Activated CD4-positive, alpha-beta T cell treated with anti-CD3 and anti-CD28 coated beads, Interleukin-2, amount 10 ng/mL, durations not matched to agents 24 days and 14 days (primary cell): ENCODE measurements at regions not wholly inside any gene's neighbourhood (a gene's known extent, or its start where the extent isn't known, plus 50 kb on each side); places are given as distances from the start of the nearest gene placed in this dataset.

Experiments used
- DNase-seq: peaks from one replicate; pipeline ENCODE4 v3.0.0; 2022
- H3K27ac Mint-ChIP-seq: one replicate; pipeline ENCODE4 v1.8.0; 2022; ENCODE audit warnings: mild to moderate bottlenecking, mixed read lengths
- H3K27me3 Mint-ChIP-seq: one replicate; pipeline ENCODE4 v1.8.0; 2022; ENCODE audit warnings: mixed read lengths
- H3K36me3 Mint-ChIP-seq: one replicate; pipeline ENCODE4 v1.8.0; 2022; ENCODE audit warnings: low read depth, mild to moderate bottlenecking, mixed read lengths
- H3K4me1 Mint-ChIP-seq: one replicate; pipeline ENCODE4 v1.8.0; 2021; ENCODE audit warnings: mixed read lengths
- H3K4me3 Mint-ChIP-seq: one replicate; pipeline ENCODE4 v1.8.0; 2022; ENCODE audit warnings: mild to moderate bottlenecking, moderate library complexity, mixed read lengths
- H3K9me3 Mint-ChIP-seq: one replicate; pipeline ENCODE4 v1.8.0; 2021; ENCODE audit warnings: mixed read lengths
- intact Hi-C: fragments of 100-400 bp; cut with micrococcal nuclease; formaldehyde crosslinking; loops from one replicate; pipeline ENCODE4 v1.15.1; 2023

DNA sequence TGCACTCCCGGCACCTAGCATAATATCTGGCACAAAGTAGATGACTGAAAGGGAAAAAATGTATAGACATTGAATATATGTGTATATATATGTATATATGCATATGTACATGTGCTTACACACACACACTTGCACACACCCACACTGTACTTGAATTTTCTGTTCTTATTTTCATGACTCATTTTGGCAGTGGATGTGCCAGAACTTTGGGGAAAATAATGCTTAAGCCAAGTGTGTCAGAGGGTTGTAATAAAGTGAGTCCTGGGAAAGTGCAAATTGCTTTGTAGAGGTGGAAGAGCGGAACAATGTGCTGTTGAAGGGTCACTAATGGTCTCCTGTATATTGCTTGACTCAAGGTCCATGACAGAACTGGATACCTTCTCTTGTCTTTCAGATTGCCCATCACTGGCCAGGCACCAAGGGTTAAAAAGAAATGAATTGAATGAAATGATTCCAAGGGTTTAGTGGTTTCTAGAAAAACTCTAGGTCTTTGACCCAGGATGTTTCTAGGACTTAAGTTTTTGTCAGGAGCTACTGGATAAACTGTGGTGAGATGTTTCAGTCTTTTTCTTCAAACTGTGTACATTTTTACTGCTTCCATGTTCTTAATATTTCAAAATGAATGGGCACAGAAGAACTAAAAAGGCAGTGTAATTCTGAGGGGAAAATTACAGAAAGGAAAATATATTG, 129.9 kb upstream of the MOCS2 start:
- intact Hi-C loops: no loop called here
- Mint-ChIP-seq H3K36me3 (no peaks in the 10 kb centered on the region), H3K9me3 (no peaks in the 10 kb centered on the region), H3K27ac (no peak overlapping the region), H3K27me3 (peaks cover 5% of the 10 kb centered on the region), H3K4me1 (no peaks in the 10 kb centered on the region), H3K4me3 (no peak overlapping the region)
- DNase-seq: no peak

DNA sequence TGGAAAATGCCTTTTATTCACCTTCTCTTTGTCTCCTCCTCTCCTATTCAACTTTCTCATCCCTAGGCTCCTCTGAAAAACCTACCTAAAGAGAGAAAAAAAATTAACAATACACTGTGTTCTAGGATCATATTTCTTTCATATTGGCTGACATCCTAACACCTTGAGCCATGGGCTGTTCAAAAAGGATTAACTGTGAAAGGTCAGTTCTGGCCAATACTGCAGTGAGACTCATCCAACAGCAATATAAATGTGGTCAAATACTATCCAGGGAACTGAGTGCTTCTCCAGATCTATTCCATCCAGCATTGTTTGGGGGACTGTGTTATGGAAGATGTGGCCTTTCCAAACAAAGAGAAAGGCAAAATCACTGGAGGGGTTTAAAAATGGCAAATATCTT, 131.1 kb upstream of the MOCS2 start:
- Mint-ChIP-seq H3K27ac (no peak overlapping the region), H3K4me3 (no peak overlapping the region), H3K27me3 (peaks cover 5% of the 10 kb centered on the region), H3K36me3 (no peaks in the 10 kb centered on the region), H3K4me1 (no peaks in the 10 kb centered on the region), H3K9me3 (no peaks in the 10 kb centered on the region)
- intact Hi-C loops: no loop called here
- DNase-seq: no peak

DNA sequence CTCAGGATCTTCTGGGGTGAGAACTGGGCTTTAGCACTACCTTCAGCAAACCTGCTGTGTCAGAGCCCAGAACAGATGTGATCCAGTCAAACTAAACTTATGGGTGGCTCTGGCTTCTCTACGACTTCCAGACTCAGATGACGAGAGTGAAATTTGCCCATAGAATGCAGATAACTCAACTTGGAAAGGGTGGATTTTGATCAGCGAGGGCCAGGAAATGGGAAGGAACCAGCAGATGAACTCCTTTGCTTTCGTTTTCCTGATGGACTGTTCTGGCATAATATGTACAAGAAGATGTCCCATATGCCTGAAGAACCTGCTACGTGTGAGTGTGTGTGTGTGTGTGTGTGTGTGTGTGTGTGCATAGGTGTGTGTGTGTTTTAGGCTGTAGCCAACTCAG, 132.0 kb upstream of the MOCS2 start:
- DNase-seq: no peak
- intact Hi-C loops: no loop called here
- Mint-ChIP-seq H3K4me1 (no peaks in the 10 kb centered on the region), H3K4me3 (no peak overlapping the region), H3K27me3 (peaks cover 7% of the 10 kb centered on the region), H3K36me3 (no peaks in the 10 kb centered on the region), H3K27ac (no peak overlapping the region), H3K9me3 (no peaks in the 10 kb centered on the region)

DNA sequence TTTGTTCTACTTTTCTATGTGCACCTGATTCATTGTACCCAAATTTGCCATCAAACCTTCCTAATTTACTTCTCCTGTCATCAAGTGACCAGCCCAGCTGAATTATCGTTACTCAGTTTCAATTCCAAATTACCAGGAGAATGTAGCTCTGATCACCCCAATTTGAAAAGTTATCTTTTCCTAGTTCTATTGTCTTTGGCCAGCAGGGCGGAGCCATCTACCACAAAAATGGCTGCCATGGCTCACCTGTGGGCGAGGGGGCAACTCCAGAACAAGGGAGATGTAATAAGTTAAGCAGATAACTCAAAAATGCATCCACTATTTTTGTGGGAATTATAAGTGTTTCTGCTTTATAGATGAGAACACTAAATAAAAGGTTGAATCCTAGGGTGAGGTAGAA, 133.8 kb upstream of the MOCS2 start:
- Mint-ChIP-seq H3K4me3 (no peak overlapping the region), H3K4me1 (no peaks in the 10 kb centered on the region), H3K9me3 (no peaks in the 10 kb centered on the region), H3K36me3 (no peaks in the 10 kb centered on the region), H3K27ac (no peak overlapping the region), H3K27me3 (peaks cover 9% of the 10 kb centered on the region)
- intact Hi-C loops: no loop called here
- DNase-seq: no peak

DNA sequence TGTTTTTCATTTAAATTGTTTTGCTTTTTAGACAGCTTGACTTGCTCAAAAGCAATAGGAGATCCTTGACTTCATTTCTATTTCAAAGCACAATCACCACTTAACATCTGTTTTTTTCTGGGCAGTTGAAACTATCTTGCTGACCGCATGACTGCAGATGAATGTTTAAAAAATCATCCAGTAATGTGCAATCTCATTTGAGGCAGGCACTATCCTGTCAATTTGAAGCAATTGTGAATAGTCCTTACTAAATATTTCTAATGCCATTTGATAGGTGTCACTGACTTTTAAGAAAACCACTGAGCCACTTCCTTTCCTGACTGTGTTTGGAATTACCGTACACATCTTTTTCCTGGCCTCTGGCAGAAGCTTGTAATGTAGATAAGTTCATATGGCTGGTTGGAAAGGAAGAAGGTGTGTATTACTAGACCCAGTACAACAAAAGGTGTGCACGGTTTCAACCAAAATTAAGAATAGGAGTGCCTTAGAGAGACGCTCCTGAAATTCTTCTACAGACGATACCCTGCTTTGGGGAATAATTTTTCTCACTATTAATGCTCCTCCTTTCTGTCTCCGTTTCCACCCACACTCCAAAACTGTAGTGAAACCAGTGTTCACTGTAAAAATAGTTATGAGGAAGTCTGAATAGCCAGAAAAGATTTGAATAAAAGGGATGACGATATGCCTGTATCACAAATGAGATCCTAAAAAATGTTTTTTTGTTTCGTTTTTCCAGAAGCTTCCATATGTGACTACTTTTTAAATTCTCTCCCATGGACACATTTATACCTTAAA, 136.7 kb upstream of the MOCS2 start:
- Mint-ChIP-seq H3K4me3 (no peak overlapping the region), H3K27me3 (peaks cover 5% of the 10 kb centered on the region), H3K9me3 (no peaks in the 10 kb centered on the region), H3K36me3 (no peaks in the 10 kb centered on the region), H3K4me1 (no peaks in the 10 kb centered on the region), H3K27ac (no peak overlapping the region)
- no peak for DNase-seq
- intact Hi-C loops: no loop called here

- Mint-ChIP-seq H3K36me3 (no peaks in the 10 kb centered on the region), H3K9me3 (no peaks in the 10 kb centered on the region), H3K27me3 (peaks cover 5% of the 10 kb centered on the region), H3K4me3 (no peak overlapping the region), H3K27ac (no peak overlapping the region), H3K4me1 (peaks cover 5% of the 10 kb centered on the region)
- no peak for DNase-seq
- intact Hi-C loops: no loop called here
Measured at GRCh38 chr5:53249529-53250200, 140.1 kb upstream of the MOCS2 start.

GRCh38 chr5:53250201-53250550, 140.6 kb upstream of the MOCS2 start:
- intact Hi-C loops: no loop called here
- Mint-ChIP-seq H3K4me3 (no peak overlapping the region), H3K27me3 (peaks cover 5% of the 10 kb centered on the region), H3K27ac (no peak overlapping the region), H3K4me1 (peaks cover 5% of the 10 kb centered on the region), H3K36me3 (no peaks in the 10 kb centered on the region), H3K9me3 (no peaks in the 10 kb centered on the region)
- DNase-seq: no peak

GRCh38 chr5:53253421-53253871, 143.9 kb upstream of the MOCS2 start:
- Mint-ChIP-seq H3K4me1 (peaks cover 5% of the 10 kb centered on the region), H3K27ac (no peak overlapping the region), H3K9me3 (no peaks in the 10 kb centered on the region), H3K4me3 (no peak overlapping the region), H3K27me3 (peaks cover 6% of the 10 kb centered on the region), H3K36me3 (no peaks in the 10 kb centered on the region)
- no peak for DNase-seq
- intact Hi-C loops: no loop called here

- no peaks in the 10 kb centered on the region for H3K36me3 Mint-ChIP-seq
- H3K4me1 Mint-ChIP-seq: peaks cover 5% of the 10 kb centered on the region
- no peaks in the 10 kb centered on the region for H3K9me3 Mint-ChIP-seq
- no peak overlapping the region for H3K27ac Mint-ChIP-seq
- H3K4me3 Mint-ChIP-seq: no peak overlapping the region
- DNase-seq: no peak
- H3K27me3 Mint-ChIP-seq: peaks cover 8% of the 10 kb centered on the region
- intact Hi-C loops: no loop called here
Measured at GRCh38 chr5:53256746-53257145, 147.2 kb upstream of the MOCS2 start.

- H3K4me3 Mint-ChIP-seq: no peak overlapping the region
- no peak for DNase-seq
- peaks cover 5% of the 10 kb centered on the region for H3K4me1 Mint-ChIP-seq
- no peaks in the 10 kb centered on the region for H3K9me3 Mint-ChIP-seq
- H3K27me3 Mint-ChIP-seq: peaks cover 8% of the 10 kb centered on the region
- H3K36me3 Mint-ChIP-seq: no peaks in the 10 kb centered on the region
- H3K27ac Mint-ChIP-seq: no peak overlapping the region
- intact Hi-C loops: no loop called here
Measured at GRCh38 chr5:53257806-53258373, 148.3 kb upstream of the MOCS2 start.

DNA sequence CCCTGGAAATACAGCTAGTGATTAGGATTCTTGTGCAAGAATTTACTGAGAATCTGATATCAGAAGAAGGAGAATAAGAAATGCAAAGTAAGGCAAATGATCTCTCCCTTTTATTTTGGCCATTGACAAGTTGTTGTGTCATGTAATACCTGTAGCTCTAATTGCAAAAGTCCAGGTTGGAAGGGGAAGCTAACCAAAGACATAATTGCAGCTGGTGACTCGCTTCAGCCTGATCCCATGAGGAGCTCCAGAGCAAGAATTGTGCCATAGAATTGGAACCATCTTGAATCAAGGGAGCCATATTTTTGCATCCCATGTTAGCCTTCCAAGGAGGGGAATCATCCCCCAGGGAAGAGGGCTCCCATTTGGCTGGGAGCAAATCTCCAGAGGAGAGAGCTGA, 149.6 kb upstream of the MOCS2 start:
- no peak for DNase-seq
- H3K9me3 Mint-ChIP-seq: no peaks in the 10 kb centered on the region
- H3K27ac Mint-ChIP-seq: no peak overlapping the region

DNA sequence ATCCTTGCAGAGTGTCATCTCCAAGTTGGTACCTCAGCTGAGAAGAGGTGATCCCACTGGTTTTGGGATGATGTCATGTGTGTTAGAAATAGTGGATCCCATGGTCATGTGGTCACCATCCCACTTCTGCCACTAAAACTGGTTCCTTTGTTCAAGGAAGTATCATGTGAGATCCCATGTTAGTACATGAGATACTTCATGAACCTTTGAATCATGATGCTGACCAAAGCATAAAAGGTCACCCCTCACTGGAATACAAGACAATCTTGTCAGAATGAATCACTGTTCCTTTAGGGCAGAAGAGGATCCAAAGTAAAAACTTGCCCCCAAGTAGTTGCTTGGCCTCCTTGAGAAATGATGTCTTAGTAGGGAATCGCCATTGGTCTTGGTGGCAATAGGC, 150.9 kb upstream of the MOCS2 start:
- intact Hi-C loops: loop anchor here (5.0 kb wide), 1 partner anchor 967 kb away; no protein-coding TSS in a partner anchor
- Mint-ChIP-seq H3K36me3 (no peaks in the 10 kb centered on the region), H3K9me3 (no peaks in the 10 kb centered on the region), H3K4me1 (no peaks in the 10 kb centered on the region), H3K4me3 (no peak overlapping the region), H3K27me3 (peaks cover 8% of the 10 kb centered on the region), H3K27ac (no peak overlapping the region)
- DNase-seq: no peak

More for the DNA sequence above, 149.6 kb upstream of the MOCS2 start:
- peaks cover 8% of the 10 kb centered on the region for H3K27me3 Mint-ChIP-seq
- intact Hi-C loops: no loop called here
- H3K36me3 Mint-ChIP-seq: no peaks in the 10 kb centered on the region
- no peak overlapping the region for H3K4me3 Mint-ChIP-seq
- H3K4me1 Mint-ChIP-seq: no peaks in the 10 kb centered on the region

- Mint-ChIP-seq H3K4me3 (no peak overlapping the region), H3K9me3 (no peaks in the 10 kb centered on the region), H3K27me3 (peaks cover 6% of the 10 kb centered on the region), H3K4me1 (no peaks in the 10 kb centered on the region), H3K27ac (no peak overlapping the region), H3K36me3 (no peaks in the 10 kb centered on the region)
- intact Hi-C loops: loop anchor here (5.0 kb wide), 1 partner anchor 966 kb away; no protein-coding TSS in a partner anchor
- no peak for DNase-seq
Measured at GRCh38 chr5:53261245-53261644, 151.7 kb upstream of the MOCS2 start.
